Prostate gland (tissue), 2 donors: ENCODE measurements at regions not wholly inside any gene's neighbourhood (a gene's known extent, or its start where the extent isn't known, plus 50 kb on each side); places are given as distances from the start of the nearest gene placed in this dataset.

Experiments used
- DNase-seq: peaks from one replicate; pipeline ENCODE4 v3.0.0-alpha.2; 2019; ENCODE audit warnings: low spot score
- H3K27ac ChIP-seq, 2 donors: fragments of 200-600 bp; sonication (generic); 2 replicates each; pipeline ENCODE4 v1.5.1; 2017 to 2019
- H3K27me3 ChIP-seq: fragments of 200-600 bp; sonication (generic); replicated peaks from 2 replicates; pipeline ENCODE4 v1.5.1; 2019; ENCODE audit not compliant: insufficient read depth
- H3K36me3 ChIP-seq, 2 donors: fragments of 200-600 bp; sonication (generic); 1 replicate in 1 of 2; 2 replicates in 1 of 2; pipeline versions ENCODE4 v1.5.1 to v1.8.1; 2017 to 2019
- H3K4me1 ChIP-seq: fragments of 200-600 bp; sonication (generic); replicated peaks from 2 replicates; pipeline ENCODE4 v1.5.1; 2019
- H3K4me3 ChIP-seq, 2 donors: fragments of 200-600 bp; sonication (generic); 2 replicates each; pipeline ENCODE4 v1.5.1; 2017 to 2019
- H3K9me3 ChIP-seq: fragments of 200-600 bp; sonication (generic); 2 replicates; pipeline ENCODE4 v1.5.1; 2017
- CTCF ChIP-seq, 4 experiments: fragments of 200-600 bp in 2 of 4; fragments of 450-650 bp in 2 of 4; sonication (generic) in 2 of 4; IDR thresholded peaks; 1 replicate in 3 of 4; 2 replicates in 1 of 4; pipeline ENCODE4 v1.5.1; 2016 to 2019; ENCODE audit warnings: antibody characterized with exemption in 4 of 4, mild to moderate bottlenecking in 2 of 4, moderate library complexity in 2 of 4
- POLR2A ChIP-seq: fragments of 450-650 bp; IDR thresholded peaks from one replicate; pipeline ENCODE4 v1.6.1; 2016; ENCODE audit warnings: antibody characterized with exemption, mild to moderate bottlenecking
- POLR2AphosphoS5 ChIP-seq: sonication (generic); formaldehyde crosslinking; IDR thresholded peaks from one replicate; pipeline ENCODE4 v1.6.1; 2017; ENCODE audit warnings: antibody characterized with exemption
- WGBS: methylation state at CpG from one replicate; pipeline ENCODE4 v1.1.5; 2018; 5-methylcytosine and 5-hydroxymethylcytosine counted together
- intact Hi-C: fragments of 100-400 bp; cut with DNase I; formaldehyde crosslinking; loops from one replicate; pipeline ENCODE4 v1.14.2; 2022

- TF ChIP-seq CTCF (IDR thresholded peaks at IDR 0.05) (no peak), POLR2A (no peak), POLR2AphosphoS5 (no peak)
- H3K27me3 ChIP-seq = no peaks in the 10 kb centered on the region
- H3K27ac ChIP-seq = no peak overlapping the region
- 65% methylated on average over 6 of the region's 6 CpGs for WGBS
- H3K9me3 ChIP-seq = no peaks in the 10 kb centered on the region
- no peaks in the 10 kb centered on the region for H3K4me1 ChIP-seq
- no peaks in the 10 kb centered on the region for H3K36me3 ChIP-seq
- DNase-seq = no peak
- no peak overlapping the region for H3K4me3 ChIP-seq
- intact Hi-C loops = no loop called here
Measured at GRCh38 chr21:41054018-41054578, 113.9 kb upstream of the BACE2 start.

- Histone ChIP-seq H3K4me1 (no peaks in the 10 kb centered on the region), H3K36me3 (no peaks in the 10 kb centered on the region), H3K27me3 (no peaks in the 10 kb centered on the region), H3K27ac (no peak overlapping the region), H3K9me3 (no peaks in the 10 kb centered on the region), H3K4me3 (no peak overlapping the region)
- 75% methylated on average over 8 of the region's 8 CpGs for WGBS
- DNase-seq = no peak
- intact Hi-C loops = no loop called here
- TF ChIP-seq POLR2AphosphoS5 = no peak
- no peak for TF ChIP-seq POLR2A
- no peak for TF ChIP-seq CTCF (IDR thresholded peaks at IDR 0.05)
Measured at GRCh38 chr21:41055266-41055665, 112.7 kb upstream of the BACE2 start.

GRCh38 chr21:41059871-41060270, 108.1 kb upstream of the BACE2 start:
- WGBS = 64% methylated on average over 6 of the region's 6 CpGs
- Histone ChIP-seq H3K27me3 (no peaks in the 10 kb centered on the region), H3K9me3 (no peaks in the 10 kb centered on the region), H3K4me1 (no peaks in the 10 kb centered on the region), H3K36me3 (no peaks in the 10 kb centered on the region), H3K4me3 (no peak overlapping the region), H3K27ac (no peak overlapping the region)
- no peak for DNase-seq
- TF ChIP-seq CTCF (IDR thresholded peaks at IDR 0.05) (no peak), POLR2AphosphoS5 (no peak), POLR2A (no peak)
- intact Hi-C loops = no loop called here

- Histone ChIP-seq H3K9me3 (no peaks in the 10 kb centered on the region), H3K27me3 (no peaks in the 10 kb centered on the region), H3K4me3 (no peak overlapping the region), H3K27ac (no peak overlapping the region), H3K4me1 (no peaks in the 10 kb centered on the region), H3K36me3 (no peaks in the 10 kb centered on the region)
- TF ChIP-seq POLR2AphosphoS5 (no peak), CTCF (IDR thresholded peaks at IDR 0.05) (no peak), POLR2A (no peak)
- intact Hi-C loops = no loop called here
- 95% methylated on average over 7 of the region's 7 CpGs for WGBS
- no peak for DNase-seq
Measured at GRCh38 chr21:41061701-41062100, 106.3 kb upstream of the BACE2 start.

GRCh38 chr21:41064334-41064791, 103.6 kb upstream of the BACE2 start:
- no peak for DNase-seq
- Histone ChIP-seq H3K36me3 (no peaks in the 10 kb centered on the region), H3K27ac (no peak overlapping the region), H3K27me3 (no peaks in the 10 kb centered on the region), H3K9me3 (no peaks in the 10 kb centered on the region), H3K4me1 (no peaks in the 10 kb centered on the region), H3K4me3 (no peak overlapping the region)
- WGBS = 62% methylated on average over 10 of the region's 12 CpGs
- TF ChIP-seq CTCF (IDR thresholded peaks at IDR 0.05) = no peak
- no peak for TF ChIP-seq POLR2A
- TF ChIP-seq POLR2AphosphoS5 = no peak
- intact Hi-C loops = no loop called here
